Esophagus muscularis mucosa (tissue), 4 donors: ENCODE measurements at regions not wholly inside any gene's neighbourhood (a gene's known extent, or its start where the extent isn't known, plus 50 kb on each side); places are given as distances from the start of the nearest gene placed in this dataset.
A peak's percentile ranks its signal among the peaks of the same experiment; 100 is the strongest.

ENCODE experiments used
- DNase-seq: peaks from one replicate; pipeline ENCODE4 v3.0.0-alpha.2; 2017; ENCODE audit errors: extremely low spot score
- H3K27ac ChIP-seq, 4 donors: fragments of 200-600 bp; sonication (generic); replicated peaks in 1 of 4; 1 replicate in 3 of 4; 2 replicates in 1 of 4; pipeline ENCODE4 v1.5.1; 2016 to 2019; ENCODE audit warnings: mild to moderate bottlenecking in 1 of 4
- H3K27me3 ChIP-seq, 4 donors: fragments of 200-600 bp; sonication (generic); one replicate each; pipeline versions ENCODE4 v1.5.1 to v1.6.0; 2016 to 2019
- H3K36me3 ChIP-seq, 4 donors: fragments of 200-600 bp; sonication (generic); one replicate each; pipeline ENCODE4 v1.5.1; 2016 to 2019
- H3K4me1 ChIP-seq, 4 donors: fragments of 200-600 bp; sonication (generic); one replicate each; pipeline ENCODE4 v1.5.1; 2016 to 2019
- H3K4me3 ChIP-seq, 4 donors: fragments of 200-600 bp; sonication (generic); 1 replicate in 2 of 4; 2 replicates in 2 of 4; pipeline ENCODE4 v1.5.1; 2016 to 2019; ENCODE audit warnings: mild to moderate bottlenecking in 4 of 4, moderate library complexity in 1 of 4
- H3K9me3 ChIP-seq, 4 donors: fragments of 200-600 bp; sonication (generic); 1 replicate in 3 of 4; 2 replicates in 1 of 4; pipeline ENCODE4 v1.5.1; 2016 to 2019
- EP300 ChIP-seq: sonication (generic); formaldehyde crosslinking; IDR thresholded peaks from one replicate; pipeline ENCODE4 v1.6.1; 2017; ENCODE audit warnings: antibody characterized with exemption
- POLR2A ChIP-seq: fragments of 450-650 bp; IDR thresholded peaks from one replicate; pipeline ENCODE4 v1.6.1; 2017; ENCODE audit warnings: antibody characterized with exemption, moderate library complexity, mild to moderate bottlenecking, low read depth
- POLR2AphosphoS5 ChIP-seq, 2 donors: sonication (generic); formaldehyde crosslinking; IDR thresholded peaks; one replicate each; pipeline ENCODE4 v1.6.1; 2017; ENCODE audit warnings: antibody characterized with exemption in 2 of 2
- WGBS: methylation state at CpG from one replicate; pipeline ENCODE4 v1.1.5; 2018; 5-methylcytosine and 5-hydroxymethylcytosine counted together
- intact Hi-C: fragments of 100-400 bp; cut with DNase I; formaldehyde crosslinking; loops from one replicate; pipeline ENCODE4 v1.15.1; 2023
- TF ChIP-seq, protein P1 (sequence below), 3 experiments: fragments of 200-600 bp in 2 of 3; fragments of 450-650 bp in 1 of 3; sonication (generic) in 2 of 3; IDR thresholded peaks; one replicate each; pipeline ENCODE4 v1.5.1; 2017 to 2019; ENCODE audit warnings: antibody characterized with exemption in 3 of 3, mild to moderate bottlenecking in 2 of 3, moderate library complexity in 1 of 3

GRCh38 chr5:135222171-135222681, 176.8 kb downstream of the MACROH2A1 start:
- H3K36me3 ChIP-seq: no peaks in the 10 kb centered on the region
- no peaks in the 10 kb centered on the region for H3K27me3 ChIP-seq
- no peaks in the 10 kb centered on the region for H3K9me3 ChIP-seq
- peaks cover 0 to 14% (median 11%) of the 10 kb centered on the region in 4 donors for H3K4me1 ChIP-seq
- H3K27ac ChIP-seq: no peak overlapping the region
- intact Hi-C loops: no loop called here
- whole genome bisulfite sequencing: 82% methylated on average over 4 of the region's 4 CpGs
- TF ChIP-seq POLR2AphosphoS5 (IDR thresholded peaks at IDR 0.05) (no peak), EP300 (no peak)
- TF ChIP-seq, protein P1, sequence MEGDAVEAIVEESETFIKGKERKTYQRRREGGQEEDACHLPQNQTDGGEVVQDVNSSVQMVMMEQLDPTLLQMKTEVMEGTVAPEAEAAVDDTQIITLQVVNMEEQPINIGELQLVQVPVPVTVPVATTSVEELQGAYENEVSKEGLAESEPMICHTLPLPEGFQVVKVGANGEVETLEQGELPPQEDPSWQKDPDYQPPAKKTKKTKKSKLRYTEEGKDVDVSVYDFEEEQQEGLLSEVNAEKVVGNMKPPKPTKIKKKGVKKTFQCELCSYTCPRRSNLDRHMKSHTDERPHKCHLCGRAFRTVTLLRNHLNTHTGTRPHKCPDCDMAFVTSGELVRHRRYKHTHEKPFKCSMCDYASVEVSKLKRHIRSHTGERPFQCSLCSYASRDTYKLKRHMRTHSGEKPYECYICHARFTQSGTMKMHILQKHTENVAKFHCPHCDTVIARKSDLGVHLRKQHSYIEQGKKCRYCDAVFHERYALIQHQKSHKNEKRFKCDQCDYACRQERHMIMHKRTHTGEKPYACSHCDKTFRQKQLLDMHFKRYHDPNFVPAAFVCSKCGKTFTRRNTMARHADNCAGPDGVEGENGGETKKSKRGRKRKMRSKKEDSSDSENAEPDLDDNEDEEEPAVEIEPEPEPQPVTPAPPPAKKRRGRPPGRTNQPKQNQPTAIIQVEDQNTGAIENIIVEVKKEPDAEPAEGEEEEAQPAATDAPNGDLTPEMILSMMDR (IDR thresholded peaks at IDR 0.05): no peak
- H3K4me3 ChIP-seq: no peak overlapping the region
- DNase-seq: peak; percentile 77

DNA sequence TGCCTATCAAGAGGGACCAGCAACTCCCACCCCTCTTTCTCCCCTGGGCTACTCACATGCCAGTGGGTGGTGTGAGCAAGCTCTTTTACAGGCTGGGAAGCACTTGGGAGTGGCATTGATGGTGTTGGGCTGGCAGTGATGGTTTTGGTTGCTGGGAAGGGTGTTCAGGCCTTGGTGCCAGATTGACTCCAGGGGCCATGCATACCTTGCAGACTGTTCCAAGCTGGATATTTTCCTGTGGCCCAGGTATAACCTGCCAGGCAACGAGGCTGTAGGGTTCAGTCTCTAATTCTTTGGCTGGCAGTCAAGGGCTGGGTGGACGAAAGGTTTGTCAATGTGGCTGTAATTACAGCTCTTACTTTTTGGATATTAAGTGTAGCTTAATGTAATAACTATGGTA, 177.3 kb downstream of the MACROH2A1 start:
- peak; percentile 29 for DNase-seq
- Histone ChIP-seq H3K4me3 (no peak overlapping the region), H3K9me3 (no peaks in the 10 kb centered on the region), H3K4me1 (peaks cover 0 to 14% (median 11%) of the 10 kb centered on the region in 4 donors), H3K27ac (no peak overlapping the region), H3K36me3 (no peaks in the 10 kb centered on the region), H3K27me3 (no peaks in the 10 kb centered on the region)
- 76% methylated on average over 2 of the region's 2 CpGs for WGBS
- intact Hi-C loops: no loop called here
- TF ChIP-seq EP300: no peak
- TF ChIP-seq, protein P1 (IDR thresholded peaks at IDR 0.05): no peak
- TF ChIP-seq POLR2AphosphoS5 (IDR thresholded peaks at IDR 0.05): no peak
- no peak for TF ChIP-seq POLR2A

GRCh38 chr5:135221187-135221473, 177.9 kb downstream of the MACROH2A1 start:
- intact Hi-C loops: no loop called here
- WGBS: 86% methylated on average over 3 of the region's 3 CpGs
- H3K27me3 ChIP-seq: no peaks in the 10 kb centered on the region
- TF ChIP-seq EP300: no peak
- no peak for TF ChIP-seq POLR2A
- TF ChIP-seq POLR2AphosphoS5 (IDR thresholded peaks at IDR 0.05): no peak
- TF ChIP-seq, protein P1 (IDR thresholded peaks at IDR 0.05): no peak
- no peaks in the 10 kb centered on the region for H3K9me3 ChIP-seq
- no peak overlapping the region for H3K27ac ChIP-seq
- peaks cover 0 to 9% (median 7%) of the 10 kb centered on the region in 4 donors for H3K4me1 ChIP-seq
- H3K36me3 ChIP-seq: no peaks in the 10 kb centered on the region
- DNase-seq: peak; percentile 70
- H3K4me3 ChIP-seq: no peak overlapping the region

DNA sequence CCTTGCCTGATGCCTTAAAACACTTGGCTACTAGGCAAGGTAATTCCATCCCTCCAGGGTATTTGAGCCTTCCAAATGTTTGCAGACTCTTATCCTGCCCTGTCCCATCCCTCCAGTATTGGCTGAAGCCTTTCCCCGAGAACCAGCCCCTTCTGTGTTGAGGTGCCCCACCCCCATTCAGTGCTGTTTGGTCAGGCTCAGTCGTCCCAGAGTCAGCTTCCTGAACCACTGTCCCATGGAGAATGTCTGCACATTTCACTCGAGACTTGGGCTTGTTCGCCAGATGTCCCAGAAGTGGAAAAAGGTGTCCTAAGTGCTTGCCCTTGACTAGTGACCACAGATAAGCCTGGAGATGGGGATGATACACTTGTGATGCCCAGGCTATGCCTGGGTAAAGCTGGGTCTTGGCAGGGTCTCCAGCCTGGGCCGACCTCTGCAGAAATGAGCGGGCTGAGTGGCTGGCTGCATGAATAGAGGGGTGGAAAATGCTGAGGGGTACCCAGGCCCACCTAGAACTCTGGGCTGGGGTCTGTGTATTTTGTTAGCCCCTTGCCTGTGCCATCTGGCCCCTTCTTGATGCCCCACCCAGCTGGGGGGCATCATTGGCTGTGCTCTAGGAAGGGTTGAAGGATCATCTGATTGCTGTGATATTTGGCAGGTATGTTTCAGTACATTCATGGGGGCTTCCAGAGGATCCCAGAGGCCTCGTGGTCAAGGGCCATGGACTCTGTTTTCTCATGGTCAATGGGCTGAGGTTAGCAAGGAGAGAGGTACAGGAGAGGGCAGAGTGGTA, 178.4 kb downstream of the MACROH2A1 start:
- WGBS: 87% methylated on average over 6 of the region's 7 CpGs
- H3K9me3 ChIP-seq: no peaks in the 10 kb centered on the region
- TF ChIP-seq POLR2A: no peak
- TF ChIP-seq POLR2AphosphoS5 (IDR thresholded peaks at IDR 0.05): no peak
- TF ChIP-seq, protein P1 (IDR thresholded peaks at IDR 0.05): no peak
- no peak for TF ChIP-seq EP300
- H3K4me3 ChIP-seq: no peak overlapping the region
- H3K36me3 ChIP-seq: no peaks in the 10 kb centered on the region
- peak; percentile 74 for DNase-seq
- intact Hi-C loops: no loop called here
- no peak overlapping the region for H3K27ac ChIP-seq
- H3K4me1 ChIP-seq: peaks cover 0 to 3% (median 2%) of the 10 kb centered on the region in 4 donors
- no peaks in the 10 kb centered on the region for H3K27me3 ChIP-seq
